GM12864 (cell line): ENCODE measurements at regions not wholly inside any gene's neighbourhood (a gene's known extent, or its start where the extent isn't known, plus 50 kb on each side); places are given as distances from the start of the nearest gene placed in this dataset.

Experiments
- DNase-seq: peaks from one replicate; pipeline ENCODE4 v3.0.0-alpha.2; 2011; ENCODE audit warnings: low read depth
- H3K4me3 ChIP-seq: 2 replicates; pipeline ENCODE4 v1.5.1; 2011; ENCODE audit warnings: mild to moderate bottlenecking, low read depth, low read length, control low read depth
- TF ChIP-seq, protein P1 (sequence below): IDR thresholded peaks from 2 replicates; pipeline ENCODE4 v1.5.1; 2011; ENCODE audit warnings: low read depth, mild to moderate bottlenecking, moderate library complexity, low read length, control low read depth, inconsistent platforms; ENCODE audit errors: missing control alignments

DNA sequence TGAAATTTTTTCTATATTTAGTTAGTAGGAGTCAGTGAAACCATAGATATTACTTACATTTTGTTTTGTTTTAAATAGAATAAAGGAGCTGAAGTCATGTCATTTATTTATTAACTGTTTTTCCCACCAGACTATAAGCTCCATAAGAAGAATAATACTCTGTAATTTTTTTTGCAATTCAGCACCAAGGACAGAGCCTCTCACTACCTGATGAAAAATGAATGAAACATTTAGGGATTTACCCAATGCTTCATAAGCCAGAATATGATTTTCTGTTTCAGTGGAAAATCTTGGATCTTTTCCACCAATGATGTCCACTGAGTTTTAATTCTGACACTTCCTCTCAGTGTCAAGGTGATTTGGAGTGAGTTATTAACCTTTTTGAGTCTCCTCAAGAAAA, 624.9 kb upstream of the GRAMD2B start:
- no peak overlapping the region for H3K4me3 ChIP-seq
- DNase-seq, result no peak
- TF ChIP-seq, protein P1, sequence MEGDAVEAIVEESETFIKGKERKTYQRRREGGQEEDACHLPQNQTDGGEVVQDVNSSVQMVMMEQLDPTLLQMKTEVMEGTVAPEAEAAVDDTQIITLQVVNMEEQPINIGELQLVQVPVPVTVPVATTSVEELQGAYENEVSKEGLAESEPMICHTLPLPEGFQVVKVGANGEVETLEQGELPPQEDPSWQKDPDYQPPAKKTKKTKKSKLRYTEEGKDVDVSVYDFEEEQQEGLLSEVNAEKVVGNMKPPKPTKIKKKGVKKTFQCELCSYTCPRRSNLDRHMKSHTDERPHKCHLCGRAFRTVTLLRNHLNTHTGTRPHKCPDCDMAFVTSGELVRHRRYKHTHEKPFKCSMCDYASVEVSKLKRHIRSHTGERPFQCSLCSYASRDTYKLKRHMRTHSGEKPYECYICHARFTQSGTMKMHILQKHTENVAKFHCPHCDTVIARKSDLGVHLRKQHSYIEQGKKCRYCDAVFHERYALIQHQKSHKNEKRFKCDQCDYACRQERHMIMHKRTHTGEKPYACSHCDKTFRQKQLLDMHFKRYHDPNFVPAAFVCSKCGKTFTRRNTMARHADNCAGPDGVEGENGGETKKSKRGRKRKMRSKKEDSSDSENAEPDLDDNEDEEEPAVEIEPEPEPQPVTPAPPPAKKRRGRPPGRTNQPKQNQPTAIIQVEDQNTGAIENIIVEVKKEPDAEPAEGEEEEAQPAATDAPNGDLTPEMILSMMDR, result no peak

DNA sequence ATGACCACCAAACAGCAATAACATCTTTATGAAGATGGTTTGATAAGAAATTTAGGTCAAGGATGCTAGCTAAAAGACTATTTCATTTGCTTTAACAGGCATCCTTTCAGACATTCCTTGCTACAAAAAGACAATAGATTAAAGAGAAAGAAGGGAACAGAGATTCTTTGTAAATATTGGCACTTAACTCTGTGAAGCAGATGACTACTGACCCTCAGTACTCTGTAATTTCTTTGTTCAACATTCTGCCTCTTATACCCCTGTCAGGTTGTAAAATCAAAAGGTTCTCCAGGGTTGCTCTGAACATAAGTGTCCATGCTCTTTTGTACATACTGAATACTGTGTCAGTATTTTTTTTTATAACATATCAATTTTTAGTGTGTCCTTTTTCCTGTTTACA, 610.6 kb upstream of the GRAMD2B start:
- DNase-seq, result no peak
- TF ChIP-seq, protein P1, result no peak
- H3K4me3 ChIP-seq, result no peak overlapping the region

DNA sequence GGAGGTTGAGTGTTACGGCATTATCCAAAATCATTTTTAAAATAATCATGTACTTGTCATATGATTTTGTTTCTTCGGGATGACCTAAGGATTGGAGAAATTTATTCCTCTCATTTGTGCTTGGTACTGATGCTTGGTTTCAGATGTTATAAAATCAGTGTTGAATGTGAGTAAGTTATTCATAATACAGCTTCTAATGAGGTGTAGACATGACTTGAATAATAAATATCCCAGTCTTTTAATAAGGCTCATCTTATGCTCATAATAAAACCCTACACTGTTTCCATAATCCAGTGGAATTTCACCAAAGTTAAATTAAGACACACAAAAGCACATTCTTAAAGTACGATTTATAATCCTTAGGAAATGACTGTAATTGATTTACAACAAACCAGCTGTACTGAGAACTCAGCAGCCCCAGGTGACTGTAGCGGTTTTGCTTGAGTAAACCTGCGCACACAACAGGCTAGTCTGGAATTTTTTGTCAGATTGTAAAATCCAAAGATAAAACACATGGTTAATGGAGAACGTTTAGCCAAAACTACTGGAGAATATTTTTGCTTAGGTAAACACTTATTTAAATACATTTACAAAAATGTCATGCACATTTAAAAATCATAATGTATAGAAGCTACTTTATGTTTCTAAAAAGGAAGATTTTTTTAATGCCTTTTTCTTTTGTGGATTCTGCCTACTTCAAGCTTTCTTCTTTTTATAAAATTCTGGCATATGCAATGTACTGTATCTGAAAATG, 609.8 kb upstream of the GRAMD2B start:
- TF ChIP-seq, protein P1, result no peak
- no peak for DNase-seq
- no peak overlapping the region for H3K4me3 ChIP-seq

DNA sequence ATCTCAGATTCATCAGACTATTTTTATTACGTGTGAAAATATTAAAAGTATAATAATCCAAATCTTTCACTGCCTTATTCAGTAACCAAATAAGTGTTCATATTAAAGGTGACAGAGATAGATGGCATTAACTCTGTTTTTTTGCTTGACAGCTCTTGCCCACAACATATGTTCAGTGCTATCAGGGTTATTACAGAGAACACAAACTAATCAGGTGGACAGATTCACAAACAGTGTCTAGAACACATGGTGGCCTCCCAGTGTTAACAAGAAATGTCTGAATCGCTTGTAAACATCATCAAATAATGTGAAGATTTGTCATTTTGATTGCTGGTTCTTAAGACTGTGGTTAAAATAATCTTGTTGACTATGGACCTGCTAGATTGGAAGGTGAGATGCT, 609.1 kb upstream of the GRAMD2B start:
- TF ChIP-seq, protein P1, result no peak
- H3K4me3 ChIP-seq, result no peak overlapping the region
- DNase-seq, result no peak

DNA sequence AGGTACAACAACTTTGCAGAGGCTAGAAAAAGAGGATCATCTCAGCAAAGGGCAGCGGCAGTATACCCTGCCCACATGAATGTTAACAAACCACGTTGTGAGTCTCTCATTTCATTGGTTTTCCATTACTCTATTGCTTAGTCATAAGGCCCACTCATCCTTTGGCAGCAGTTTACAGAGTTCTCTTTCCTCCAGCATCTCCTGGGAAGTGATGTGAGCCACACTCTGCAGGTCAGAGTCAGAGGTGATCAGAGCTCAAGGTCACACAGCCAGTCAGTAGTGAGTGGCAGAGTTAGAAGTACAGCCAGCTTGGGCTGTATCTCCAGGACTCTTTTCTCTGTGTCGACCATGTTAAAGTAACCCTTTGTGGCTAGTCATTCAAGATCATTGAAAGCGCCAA, 599.6 kb upstream of the GRAMD2B start:
- TF ChIP-seq, protein P1, result no peak
- DNase-seq, result no peak
- no peak overlapping the region for H3K4me3 ChIP-seq

DNA sequence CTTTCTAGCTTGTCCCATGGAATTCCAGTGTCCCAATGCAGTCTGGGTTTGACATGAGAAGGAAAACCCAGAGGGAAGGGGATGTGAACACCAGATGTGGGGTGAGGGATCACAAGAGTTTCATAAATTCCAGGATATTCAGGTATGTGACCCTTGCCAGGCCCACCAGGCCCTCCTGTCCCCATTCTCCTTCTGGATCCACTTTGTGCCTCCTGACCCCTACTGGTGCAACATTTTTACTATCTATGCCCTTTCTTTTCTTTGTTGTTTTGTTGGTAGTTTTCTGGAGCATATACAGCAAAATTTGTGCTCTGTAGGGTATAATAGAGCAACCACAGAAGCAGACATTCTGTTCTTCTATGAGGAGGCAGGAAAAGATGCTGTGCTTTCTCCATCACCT, 597.0 kb upstream of the GRAMD2B start:
- no peak for DNase-seq
- no peak overlapping the region for H3K4me3 ChIP-seq
- TF ChIP-seq, protein P1, result no peak

DNA sequence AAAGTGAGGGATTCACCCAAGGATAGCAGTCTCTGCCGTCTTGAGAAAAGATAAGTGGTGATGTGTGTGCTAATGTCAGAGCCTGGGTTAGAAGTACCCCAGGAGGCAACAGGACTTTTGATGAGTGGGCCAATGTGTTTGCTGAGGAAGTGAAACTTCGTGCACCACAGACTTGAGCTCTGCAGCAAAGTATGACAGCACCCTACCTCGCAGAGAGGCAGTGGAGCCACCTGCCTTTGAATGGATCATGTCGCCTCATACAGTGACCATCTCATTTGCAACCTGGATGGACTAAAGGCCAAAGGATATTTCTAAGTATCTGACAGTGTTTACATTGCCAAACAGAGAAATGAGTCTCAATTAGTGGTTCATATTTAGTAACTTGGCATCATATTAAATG, 593.9 kb upstream of the GRAMD2B start:
- TF ChIP-seq, protein P1, result peak; percentile 9
- no peak overlapping the region for H3K4me3 ChIP-seq
- peak; percentile 24 for DNase-seq
